ENCODE measurements at regions not wholly inside any gene's neighbourhood (a gene's known extent, or its start where the extent isn't known, plus 50 kb on each side); places are given as distances from the start of the nearest gene placed in this dataset.

DNA sequence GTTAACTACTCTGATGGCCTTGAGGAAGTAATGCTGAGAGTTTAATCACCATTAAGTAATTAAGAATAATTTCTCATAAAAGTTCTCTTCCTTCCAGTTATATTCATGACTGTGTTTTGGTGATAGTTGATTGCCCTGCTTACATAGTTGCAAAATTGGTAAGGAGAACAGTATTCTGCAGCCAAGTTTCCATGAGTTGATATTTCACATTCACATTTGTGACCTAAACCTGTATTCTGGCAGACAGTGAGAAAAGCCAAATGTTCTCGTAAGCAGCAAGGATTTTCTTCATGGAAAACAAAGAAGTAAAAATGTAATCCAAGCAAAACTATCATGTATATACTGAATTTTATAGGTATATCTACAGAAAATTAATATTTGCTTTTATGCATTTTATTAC, 187.8 kb upstream of the NUDT6 start:
- intact Hi-C loops (cut with micrococcal nuclease), result no loop called here
- WGBS (ENCODE audit: insufficient coverage), result no CpG with 5 or more reads among the region's 1 CpG
- TF ChIP-seq, protein P1, sequence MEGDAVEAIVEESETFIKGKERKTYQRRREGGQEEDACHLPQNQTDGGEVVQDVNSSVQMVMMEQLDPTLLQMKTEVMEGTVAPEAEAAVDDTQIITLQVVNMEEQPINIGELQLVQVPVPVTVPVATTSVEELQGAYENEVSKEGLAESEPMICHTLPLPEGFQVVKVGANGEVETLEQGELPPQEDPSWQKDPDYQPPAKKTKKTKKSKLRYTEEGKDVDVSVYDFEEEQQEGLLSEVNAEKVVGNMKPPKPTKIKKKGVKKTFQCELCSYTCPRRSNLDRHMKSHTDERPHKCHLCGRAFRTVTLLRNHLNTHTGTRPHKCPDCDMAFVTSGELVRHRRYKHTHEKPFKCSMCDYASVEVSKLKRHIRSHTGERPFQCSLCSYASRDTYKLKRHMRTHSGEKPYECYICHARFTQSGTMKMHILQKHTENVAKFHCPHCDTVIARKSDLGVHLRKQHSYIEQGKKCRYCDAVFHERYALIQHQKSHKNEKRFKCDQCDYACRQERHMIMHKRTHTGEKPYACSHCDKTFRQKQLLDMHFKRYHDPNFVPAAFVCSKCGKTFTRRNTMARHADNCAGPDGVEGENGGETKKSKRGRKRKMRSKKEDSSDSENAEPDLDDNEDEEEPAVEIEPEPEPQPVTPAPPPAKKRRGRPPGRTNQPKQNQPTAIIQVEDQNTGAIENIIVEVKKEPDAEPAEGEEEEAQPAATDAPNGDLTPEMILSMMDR (IDR thresholded peaks at IDR 0.05), result no peak
- Histone ChIP-seq H3K9me3 (replicated peaks in 1 of 2; ENCODE audit: control insufficient read depth in 1 of 2, insufficient read depth in 1 of 2, low read length in 2 of 2) (peaks cover 6 to 17% of the 10 kb centered on the region in 2 donors), H3K9ac (ENCODE audit: insufficient read depth, low read length, poor library complexity, severe bottlenecking) (no peak overlapping the region), H3K4me3 (replicated peaks in 1 of 3; ENCODE audit: low read depth in 2 of 3, low read length in 3 of 3) (no peak overlapping the region), H3K27me3 (ENCODE audit: control insufficient read depth in 2 of 2, insufficient read depth in 2 of 2, low read length in 2 of 2) (no peaks in the 10 kb centered on the region), H3K36me3 (replicated peaks in 1 of 2; ENCODE audit: control insufficient read depth in 1 of 2, insufficient read depth in 2 of 2, low read length in 2 of 2) (peaks cover 0 to 6% of the 10 kb centered on the region in 2 donors), H3K4me1 (ENCODE audit: control insufficient read depth in 1 of 2, insufficient read depth in 2 of 2, low read length in 2 of 2) (no peaks in the 10 kb centered on the region), H4K20me1 (ENCODE audit: insufficient read depth, low read length) (no peaks in the 10 kb centered on the region), H3K79me2 (ENCODE audit: insufficient read depth, low read length) (no peaks in the 10 kb centered on the region), H3K4me2 (replicated peaks; ENCODE audit: extremely low read depth, low read length, poor library complexity, severe bottlenecking) (no peak overlapping the region), H3K27ac (ENCODE audit: low read depth in 1 of 2, low read length in 2 of 2) (no peak overlapping the region), H2AFZ (ENCODE audit: insufficient read depth, low read depth, low read length, poor library complexity, severe bottlenecking) (no peak overlapping the region)
- Mint-ChIP-seq H3K27ac (no peak overlapping the region), H3K36me3 (peaks cover 4 to 9% of the 10 kb centered on the region in 2 donors), H3K9me3 (peaks cover 5 to 26% (median 15%) of the 10 kb centered on the region in 7 donors), H3K4me3 (no peak overlapping the region), H3K27me3 (ENCODE audit: low read depth in 3 of 3) (no peaks in the 10 kb centered on the region), H3K4me1 (no peaks in the 10 kb centered on the region)
- DNase-seq, result no peak

DNA sequence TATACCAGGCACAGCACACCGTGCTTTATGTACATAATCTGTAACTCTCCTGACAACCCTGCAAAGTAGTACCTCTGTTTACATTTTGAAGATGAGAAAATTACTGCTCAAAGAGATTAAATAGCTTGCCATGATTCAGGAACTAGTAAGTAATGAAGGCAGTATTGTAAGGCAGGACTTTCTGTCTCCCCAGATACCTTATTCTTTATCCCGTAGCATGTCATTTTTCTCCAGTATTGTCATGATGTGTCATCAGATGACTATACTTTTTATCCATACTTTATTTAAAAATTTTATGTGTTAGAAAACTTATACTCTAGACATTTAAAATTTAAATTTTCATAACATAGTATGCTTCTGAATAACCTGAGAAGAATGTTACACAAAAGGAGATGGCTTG, 188.3 kb upstream of the NUDT6 start:
- no peak overlapping the region for H3K4me3 Mint-ChIP-seq
- no CpG with 5 or more reads among the region's 2 CpGs for WGBS (ENCODE audit: insufficient coverage)
- TF ChIP-seq, protein P1 (IDR thresholded peaks at IDR 0.05), result no peak
- no peaks in the 10 kb centered on the region for H3K27me3 Mint-ChIP-seq (ENCODE audit: low read depth in 3 of 3)
- no peak overlapping the region for H3K27ac Mint-ChIP-seq
- DNase-seq, result no peak
- H3K36me3 ChIP-seq (replicated peaks in 1 of 2; ENCODE audit: control insufficient read depth in 1 of 2, insufficient read depth in 2 of 2, low read length in 2 of 2), result peaks cover 0 to 6% of the 10 kb centered on the region in 2 donors
- H3K79me2 ChIP-seq (ENCODE audit: insufficient read depth, low read length), result no peaks in the 10 kb centered on the region
- H3K27ac ChIP-seq (ENCODE audit: low read depth in 1 of 2, low read length in 2 of 2), result no peak overlapping the region
- no peaks in the 10 kb centered on the region for H3K4me1 Mint-ChIP-seq
- H3K27me3 ChIP-seq (ENCODE audit: control insufficient read depth in 2 of 2, insufficient read depth in 2 of 2, low read length in 2 of 2), result no peaks in the 10 kb centered on the region
- intact Hi-C loops (cut with micrococcal nuclease), result no loop called here
- H3K36me3 Mint-ChIP-seq, result peaks cover 4 to 9% of the 10 kb centered on the region in 2 donors
- H4K20me1 ChIP-seq (ENCODE audit: insufficient read depth, low read length), result no peaks in the 10 kb centered on the region
- H3K4me3 ChIP-seq (replicated peaks in 1 of 3; ENCODE audit: low read depth in 2 of 3, low read length in 3 of 3), result no peak overlapping the region
- no peaks in the 10 kb centered on the region for H3K4me1 ChIP-seq (ENCODE audit: control insufficient read depth in 1 of 2, insufficient read depth in 2 of 2, low read length in 2 of 2)
- no peak overlapping the region for H3K4me2 ChIP-seq (replicated peaks; ENCODE audit: extremely low read depth, low read length, poor library complexity, severe bottlenecking)
- no peak overlapping the region for H3K9ac ChIP-seq (ENCODE audit: insufficient read depth, low read length, poor library complexity, severe bottlenecking)
- H3K9me3 Mint-ChIP-seq, result peaks cover 5 to 26% (median 17%) of the 10 kb centered on the region in 7 donors
- peaks cover 6 to 21% of the 10 kb centered on the region in 2 donors for H3K9me3 ChIP-seq (replicated peaks in 1 of 2; ENCODE audit: control insufficient read depth in 1 of 2, insufficient read depth in 1 of 2, low read length in 2 of 2)
- H2AFZ ChIP-seq (ENCODE audit: insufficient read depth, low read depth, low read length, poor library complexity, severe bottlenecking), result no peak overlapping the region
